Right lobe of liver (tissue), 4 donors: ENCODE measurements at regions not wholly inside any gene's neighbourhood (a gene's known extent, or its start where the extent isn't known, plus 50 kb on each side); places are given as distances from the start of the nearest gene placed in this dataset.

Source experiments
- POLR2A ChIP-seq: fragments of 450-650 bp; IDR thresholded peaks from one replicate; pipeline ENCODE4 v1.6.1; 2017; ENCODE audit warnings: antibody characterized with exemption, mild to moderate bottlenecking
- TF ChIP-seq, protein P1 (sequence below), 4 donors: fragments of 200-600 bp in 3 of 4; fragments of 450-650 bp in 1 of 4; IDR thresholded peaks; one replicate each; pipeline versions ENCODE4 v1.5.1 to v1.8.0; 2016 to 2022; ENCODE audit warnings: antibody characterized with exemption in 4 of 4, mild to moderate bottlenecking in 2 of 4
- donor health status: DM: no; HTN: no; CAD: no.
- donor health status: DM: no; HTN: no; CAD: no.
- donor health status: DM: no; HTN: yes; CAD: no.

DNA sequence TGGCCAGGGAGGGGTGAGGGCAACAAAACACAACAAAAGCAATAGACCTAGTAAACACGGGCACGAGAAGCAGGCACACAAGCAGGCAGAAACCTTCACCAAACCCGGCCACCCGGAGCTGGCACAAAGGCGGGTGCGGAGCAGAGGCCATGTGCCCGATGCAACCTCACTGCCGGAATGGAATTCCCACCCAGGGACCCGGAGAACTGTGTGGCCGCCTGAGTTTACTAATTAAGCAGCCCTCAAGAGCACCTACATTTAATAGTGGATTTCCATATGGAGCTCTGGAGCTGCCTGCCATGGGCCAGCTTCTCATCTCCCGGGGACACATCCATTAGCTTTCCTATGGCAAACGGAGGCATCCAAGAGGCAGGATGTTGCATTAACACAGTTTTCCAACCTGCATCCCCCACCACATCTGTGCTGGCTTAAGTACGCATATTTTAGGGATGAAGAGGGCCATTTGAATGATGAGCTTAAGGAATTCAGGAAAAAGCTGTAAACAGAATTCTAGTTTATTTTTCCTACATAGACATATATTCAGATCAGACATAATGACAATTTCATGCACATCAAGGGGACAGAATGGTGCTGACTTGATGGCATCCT, 104.5 kb upstream of the SMIM21 start:
- TF ChIP-seq, protein P1, sequence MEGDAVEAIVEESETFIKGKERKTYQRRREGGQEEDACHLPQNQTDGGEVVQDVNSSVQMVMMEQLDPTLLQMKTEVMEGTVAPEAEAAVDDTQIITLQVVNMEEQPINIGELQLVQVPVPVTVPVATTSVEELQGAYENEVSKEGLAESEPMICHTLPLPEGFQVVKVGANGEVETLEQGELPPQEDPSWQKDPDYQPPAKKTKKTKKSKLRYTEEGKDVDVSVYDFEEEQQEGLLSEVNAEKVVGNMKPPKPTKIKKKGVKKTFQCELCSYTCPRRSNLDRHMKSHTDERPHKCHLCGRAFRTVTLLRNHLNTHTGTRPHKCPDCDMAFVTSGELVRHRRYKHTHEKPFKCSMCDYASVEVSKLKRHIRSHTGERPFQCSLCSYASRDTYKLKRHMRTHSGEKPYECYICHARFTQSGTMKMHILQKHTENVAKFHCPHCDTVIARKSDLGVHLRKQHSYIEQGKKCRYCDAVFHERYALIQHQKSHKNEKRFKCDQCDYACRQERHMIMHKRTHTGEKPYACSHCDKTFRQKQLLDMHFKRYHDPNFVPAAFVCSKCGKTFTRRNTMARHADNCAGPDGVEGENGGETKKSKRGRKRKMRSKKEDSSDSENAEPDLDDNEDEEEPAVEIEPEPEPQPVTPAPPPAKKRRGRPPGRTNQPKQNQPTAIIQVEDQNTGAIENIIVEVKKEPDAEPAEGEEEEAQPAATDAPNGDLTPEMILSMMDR (IDR thresholded peaks at IDR 0.05), result no peak
- TF ChIP-seq POLR2A, result no peak
